ENCODE measurements at regions not wholly inside any gene's neighbourhood (a gene's known extent, or its start where the extent isn't known, plus 50 kb on each side); places are given as distances from the start of the nearest gene placed in this dataset.

DNA sequence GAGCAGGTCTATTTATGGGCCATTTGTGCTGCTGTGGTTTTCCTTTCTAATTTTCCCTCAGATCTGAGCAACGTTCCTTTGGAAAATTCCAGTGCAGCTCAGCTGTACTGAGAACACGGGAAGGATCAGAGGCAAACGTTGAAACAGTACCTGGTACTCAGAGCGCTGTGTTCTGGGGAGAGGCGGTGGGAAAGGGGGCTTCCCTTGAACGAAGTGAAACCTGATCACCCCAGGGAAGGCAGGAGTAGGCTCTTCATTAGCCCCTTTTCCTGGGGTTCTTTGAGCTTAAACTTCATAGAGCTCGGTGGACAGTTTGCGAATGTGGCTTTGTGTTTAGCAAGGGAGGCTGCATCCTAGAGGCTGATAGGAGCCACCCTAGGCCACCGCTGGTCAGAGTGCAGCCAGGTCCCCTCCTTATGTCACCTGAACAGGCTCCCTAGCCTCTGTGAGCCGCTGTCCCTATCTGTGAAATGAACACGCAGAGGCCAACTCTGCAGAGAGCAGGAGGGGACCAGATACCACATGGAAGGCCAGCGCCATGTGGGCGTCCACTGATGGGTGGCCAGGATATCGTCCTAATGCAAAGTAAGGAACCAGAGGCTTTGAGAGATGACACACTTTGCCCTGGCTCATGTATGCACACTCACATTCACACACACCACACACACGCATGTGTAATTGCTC is 1464.8 kb downstream of the BRD1 start:
- Histone ChIP-seq H2AFZ (ENCODE audit: low read length) (no peak overlapping the region), H3F3A (ENCODE audit: insufficient read depth, low read length) (no peaks in the 10 kb centered on the region), H3K27ac (ENCODE audit: low read length) (no peak overlapping the region), H3K9me2 (replicated peaks; ENCODE audit: insufficient read depth, low read length) (no peaks in the 10 kb centered on the region), H3K9me3 (replicated peaks; ENCODE audit: insufficient read depth, low read length) (no peaks in the 10 kb centered on the region), H3K9ac (ENCODE audit: low read length) (no peak overlapping the region), H3K27me3 (replicated peaks; ENCODE audit: insufficient read depth, low read length) (no peaks in the 10 kb centered on the region), H4K20me1 (ENCODE audit: insufficient read depth, low read length) (no peaks in the 10 kb centered on the region), H3K4me2 (ENCODE audit: low read depth, low read length) (no peak overlapping the region), H3K36me3 (replicated peaks; ENCODE audit: insufficient read depth, low read length) (no peaks in the 10 kb centered on the region), H3K4me1 (ENCODE audit: low read length) (no peaks in the 10 kb centered on the region), H3K79me2 (ENCODE audit: low read length) (no peaks in the 10 kb centered on the region), H3K4me3 (ENCODE audit: low read length) (no peak overlapping the region)
- TF ChIP-seq, protein P1, sequence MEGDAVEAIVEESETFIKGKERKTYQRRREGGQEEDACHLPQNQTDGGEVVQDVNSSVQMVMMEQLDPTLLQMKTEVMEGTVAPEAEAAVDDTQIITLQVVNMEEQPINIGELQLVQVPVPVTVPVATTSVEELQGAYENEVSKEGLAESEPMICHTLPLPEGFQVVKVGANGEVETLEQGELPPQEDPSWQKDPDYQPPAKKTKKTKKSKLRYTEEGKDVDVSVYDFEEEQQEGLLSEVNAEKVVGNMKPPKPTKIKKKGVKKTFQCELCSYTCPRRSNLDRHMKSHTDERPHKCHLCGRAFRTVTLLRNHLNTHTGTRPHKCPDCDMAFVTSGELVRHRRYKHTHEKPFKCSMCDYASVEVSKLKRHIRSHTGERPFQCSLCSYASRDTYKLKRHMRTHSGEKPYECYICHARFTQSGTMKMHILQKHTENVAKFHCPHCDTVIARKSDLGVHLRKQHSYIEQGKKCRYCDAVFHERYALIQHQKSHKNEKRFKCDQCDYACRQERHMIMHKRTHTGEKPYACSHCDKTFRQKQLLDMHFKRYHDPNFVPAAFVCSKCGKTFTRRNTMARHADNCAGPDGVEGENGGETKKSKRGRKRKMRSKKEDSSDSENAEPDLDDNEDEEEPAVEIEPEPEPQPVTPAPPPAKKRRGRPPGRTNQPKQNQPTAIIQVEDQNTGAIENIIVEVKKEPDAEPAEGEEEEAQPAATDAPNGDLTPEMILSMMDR (IDR thresholded peaks at IDR 0.05; ENCODE audit: low read length): no peak
- TF ChIP-seq EZH2phosphoT487 (IDR thresholded peaks at IDR 0.05; ENCODE audit: low read length) (no peak), EZH2 (optimal IDR thresholded peaks at IDR 0.05; ENCODE audit: low read depth, low read length) (no peak)
- no peak for DNase-seq

DNA sequence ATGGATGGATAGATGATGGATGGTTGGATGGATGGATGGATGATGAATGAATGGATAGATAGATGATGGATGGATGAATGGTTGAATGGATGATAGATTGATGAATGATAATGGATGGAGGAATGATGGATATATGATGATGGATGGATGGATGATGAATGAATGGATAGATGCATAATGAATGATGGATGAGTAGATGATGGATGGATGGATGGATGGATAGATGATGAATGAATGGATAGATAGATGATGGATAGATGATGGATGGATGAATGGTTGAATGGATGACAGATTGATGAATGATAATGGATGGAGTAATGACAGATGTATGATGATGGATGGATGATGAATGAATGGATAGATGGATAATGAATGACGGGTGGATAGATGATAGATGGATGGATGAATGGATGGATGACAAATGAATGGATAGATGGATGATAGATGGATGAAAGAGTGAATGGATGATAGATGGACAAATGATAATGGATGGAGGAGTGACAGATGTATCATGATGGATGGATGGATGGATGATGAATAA is 1466.5 kb downstream of the BRD1 start:
- no peak overlapping the region for H3K4me2 ChIP-seq (ENCODE audit: low read depth, low read length)
- H3K27me3 ChIP-seq (replicated peaks; ENCODE audit: insufficient read depth, low read length): no peaks in the 10 kb centered on the region
- H3K9me3 ChIP-seq (replicated peaks; ENCODE audit: insufficient read depth, low read length): no peaks in the 10 kb centered on the region
- no peak overlapping the region for H3K27ac ChIP-seq (ENCODE audit: low read length)
- H3K4me1 ChIP-seq (ENCODE audit: low read length): no peaks in the 10 kb centered on the region
- no peak for DNase-seq
- H3F3A ChIP-seq (ENCODE audit: insufficient read depth, low read length): no peaks in the 10 kb centered on the region
- H3K9me2 ChIP-seq (replicated peaks; ENCODE audit: insufficient read depth, low read length): no peaks in the 10 kb centered on the region
- no peak for TF ChIP-seq EZH2phosphoT487 (IDR thresholded peaks at IDR 0.05; ENCODE audit: low read length)
- TF ChIP-seq, protein P1 (IDR thresholded peaks at IDR 0.05; ENCODE audit: low read length): no peak
- no peak for TF ChIP-seq EZH2 (optimal IDR thresholded peaks at IDR 0.05; ENCODE audit: low read depth, low read length)
- H3K4me3 ChIP-seq (ENCODE audit: low read length): no peak overlapping the region
- H2AFZ ChIP-seq (ENCODE audit: low read length): no peak overlapping the region
- H3K36me3 ChIP-seq (replicated peaks; ENCODE audit: insufficient read depth, low read length): no peaks in the 10 kb centered on the region
- no peaks in the 10 kb centered on the region for H3K79me2 ChIP-seq (ENCODE audit: low read length)
- no peaks in the 10 kb centered on the region for H4K20me1 ChIP-seq (ENCODE audit: insufficient read depth, low read length)
- H3K9ac ChIP-seq (ENCODE audit: low read length): no peak overlapping the region

DNA sequence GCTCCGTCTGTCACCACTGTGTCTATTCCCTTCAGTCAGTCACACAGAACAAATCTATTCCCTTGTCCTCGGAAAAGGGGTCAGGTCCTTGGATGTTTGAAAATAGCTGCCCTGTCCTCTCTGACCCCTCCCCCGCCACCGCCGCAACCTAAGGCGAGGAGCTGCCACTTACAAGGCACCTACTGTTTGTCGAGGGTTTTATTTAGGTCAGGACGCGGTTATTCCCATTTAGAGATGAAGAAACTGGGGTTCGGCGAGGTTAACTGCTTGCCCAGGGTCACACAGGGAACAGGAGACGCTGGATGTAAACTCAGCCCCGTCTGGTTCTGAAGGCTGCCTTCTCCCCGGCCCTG is 1468.1 kb downstream of the BRD1 start:
- no peak overlapping the region for H3K27ac ChIP-seq (ENCODE audit: low read length)
- H3K9ac ChIP-seq (ENCODE audit: low read length): no peak overlapping the region
- TF ChIP-seq, protein P1 (IDR thresholded peaks at IDR 0.05; ENCODE audit: low read length): no peak
- no peak for TF ChIP-seq EZH2phosphoT487 (IDR thresholded peaks at IDR 0.05; ENCODE audit: low read length)
- TF ChIP-seq EZH2 (optimal IDR thresholded peaks at IDR 0.05; ENCODE audit: low read depth, low read length): no peak
- H3K4me1 ChIP-seq (ENCODE audit: low read length): no peaks in the 10 kb centered on the region
- no peak for DNase-seq
- H3K9me3 ChIP-seq (replicated peaks; ENCODE audit: insufficient read depth, low read length): no peaks in the 10 kb centered on the region
- H2AFZ ChIP-seq (ENCODE audit: low read length): no peak overlapping the region
- no peaks in the 10 kb centered on the region for H4K20me1 ChIP-seq (ENCODE audit: insufficient read depth, low read length)
- no peaks in the 10 kb centered on the region for H3K9me2 ChIP-seq (replicated peaks; ENCODE audit: insufficient read depth, low read length)
- H3F3A ChIP-seq (ENCODE audit: insufficient read depth, low read length): no peaks in the 10 kb centered on the region
- no peak overlapping the region for H3K4me2 ChIP-seq (ENCODE audit: low read depth, low read length)
- H3K27me3 ChIP-seq (replicated peaks; ENCODE audit: insufficient read depth, low read length): no peaks in the 10 kb centered on the region
- no peak overlapping the region for H3K4me3 ChIP-seq (ENCODE audit: low read length)
- no peaks in the 10 kb centered on the region for H3K36me3 ChIP-seq (replicated peaks; ENCODE audit: insufficient read depth, low read length)
- H3K79me2 ChIP-seq (ENCODE audit: low read length): no peaks in the 10 kb centered on the region

Measured in MM.1S (cell line).